WTC11 (cell line): ENCODE measurements at regions not wholly inside any gene's neighbourhood (a gene's known extent, or its start where the extent isn't known, plus 50 kb on each side); places are given as distances from the start of the nearest gene placed in this dataset.

Source experiments
- ATAC-seq: fragments of 200-7000 bp; cut with Tn5 transposase; 2 replicates; pipeline ENCODE4 v1.10.0; 2021; ENCODE audit warnings: mild to moderate bottlenecking, moderate library complexity
- CTCF ChIA-PET: fragments of 300-600 bp; sonication (Branson Sonifier 250); formaldehyde crosslinking; loops from one replicate; lab custom pipeline; 2021; ENCODE audit warnings: antibody characterized with exemption; lab: Charles Lee
- POLR2A ChIA-PET: fragments of 350-600 bp; sonication (Branson Sonifier 250); formaldehyde crosslinking; loops from one replicate; lab custom pipeline; 2021; ENCODE audit warnings: antibody characterized with exemption; lab: Charles Lee
- DNase-seq: peaks from one replicate; pipeline ENCODE4 v3.0.0; 2021; ENCODE audit warnings: low spot score
- H3K27ac Mint-ChIP-seq: 2 replicates; pipeline ENCODE4 v1.8.0; 2021; ENCODE audit warnings: mixed read lengths
- H3K27me3 Mint-ChIP-seq: 2 replicates; pipeline ENCODE4 v1.8.0; 2021; ENCODE audit warnings: low read depth, mild to moderate bottlenecking, moderate library complexity, mixed read lengths
- H3K36me3 Mint-ChIP-seq: 2 replicates; pipeline ENCODE4 v1.8.0; 2021; ENCODE audit warnings: mixed read lengths
- H3K4me1 Mint-ChIP-seq: 2 replicates; pipeline ENCODE4 v1.8.0; 2022; ENCODE audit warnings: mixed read lengths
- H3K4me3 Mint-ChIP-seq: 2 replicates; pipeline ENCODE4 v1.8.0; 2021; ENCODE audit warnings: mild to moderate bottlenecking, moderate library complexity, mixed read lengths
- H3K9me3 Mint-ChIP-seq: 2 replicates; pipeline ENCODE4 v1.8.0; 2021; ENCODE audit warnings: mixed read lengths
- CREB1 ChIP-seq: sonication (generic); formaldehyde crosslinking; IDR thresholded peaks from 2 replicates; pipeline ENCODE4 v1.8.0; 2023; ENCODE audit warnings: mild to moderate bottlenecking, missing genetic modification reagents
- FOXK1 ChIP-seq: sonication (generic); formaldehyde crosslinking; IDR thresholded peaks from 2 replicates; pipeline ENCODE4 v1.8.0; 2022; ENCODE audit warnings: mild to moderate bottlenecking, moderate library complexity, missing genetic modification reagents
- GTF2I ChIP-seq: fragments of 250-450 bp; sonication (Bioruptor Pico); conservative IDR thresholded peaks from 2 replicates; pipeline ENCODE4 v1.4.0; 2021; ENCODE audit warnings: mild to moderate bottlenecking
- JUN ChIP-seq: sonication (generic); formaldehyde crosslinking; IDR thresholded peaks from 2 replicates; pipeline ENCODE4 v1.8.0; 2023; ENCODE audit warnings: mild to moderate bottlenecking, missing genetic modification reagents
- NR2C2 ChIP-seq: sonication (generic); formaldehyde crosslinking; IDR thresholded peaks from 2 replicates; pipeline ENCODE4 v1.8.0; 2022; ENCODE audit warnings: mild to moderate bottlenecking, missing genetic modification reagents
- NR3C1 ChIP-seq: sonication (generic); formaldehyde crosslinking; conservative IDR thresholded peaks from 2 replicates; pipeline ENCODE4 v1.8.1; 2023; ENCODE audit warnings: low read depth, mild to moderate bottlenecking, missing genetic modification reagents
- OVOL2 ChIP-seq: fragments of 250-450 bp; sonication (Bioruptor Pico); IDR thresholded peaks from 2 replicates; pipeline ENCODE4 v1.9.0; 2021; ENCODE audit warnings: mild to moderate bottlenecking, borderline replicate concordance
- RORB ChIP-seq: fragments of 250-450 bp; sonication (Bioruptor Pico); IDR thresholded peaks from 2 replicates; pipeline ENCODE4 v1.9.0; 2021; ENCODE audit warnings: mild to moderate bottlenecking
- ZNF121 ChIP-seq: sonication (generic); formaldehyde crosslinking; IDR thresholded peaks from 2 replicates; pipeline ENCODE4 v1.8.0; 2023; ENCODE audit warnings: missing genetic modification reagents
- TF ChIP-seq, protein P1 (sequence below): fragments of 250-450 bp; sonication (Bioruptor Pico); IDR thresholded peaks from 2 replicates; pipeline ENCODE4 v2.1.2; 2022; ENCODE audit warnings: mild to moderate bottlenecking, moderate library complexity
- TF ChIP-seq, protein P2 (sequence below): sonication (generic); formaldehyde crosslinking; conservative IDR thresholded peaks from 2 replicates; pipeline ENCODE4 v1.8.1; 2023; ENCODE audit warnings: mild to moderate bottlenecking, low read depth, missing genetic modification reagents, moderate library complexity
- TF ChIP-seq, protein P3 (sequence below): sonication (generic); formaldehyde crosslinking; IDR thresholded peaks from 2 replicates; pipeline ENCODE4 v1.8.1; 2022; ENCODE audit warnings: mild to moderate bottlenecking, missing genetic modification reagents, moderate library complexity, borderline replicate concordance
- TF ChIP-seq, protein P4 (sequence below): fragments of 250-450 bp; sonication (Bioruptor Pico); conservative IDR thresholded peaks from 2 replicates; pipeline ENCODE4 v1.9.0; 2021; ENCODE audit warnings: mild to moderate bottlenecking
- TF ChIP-seq, protein P5 (sequence below): sonication (generic); formaldehyde crosslinking; IDR thresholded peaks from 2 replicates; pipeline ENCODE4 v1.8.1; 2022; ENCODE audit warnings: low read depth, missing genetic modification reagents, borderline replicate concordance
- TF ChIP-seq, protein P6 (sequence below): sonication (generic); formaldehyde crosslinking; IDR thresholded peaks from 2 replicates; pipeline ENCODE4 v1.8.1; 2022; ENCODE audit warnings: low read depth, mild to moderate bottlenecking, moderate library complexity, missing genetic modification reagents, borderline replicate concordance

DNA sequence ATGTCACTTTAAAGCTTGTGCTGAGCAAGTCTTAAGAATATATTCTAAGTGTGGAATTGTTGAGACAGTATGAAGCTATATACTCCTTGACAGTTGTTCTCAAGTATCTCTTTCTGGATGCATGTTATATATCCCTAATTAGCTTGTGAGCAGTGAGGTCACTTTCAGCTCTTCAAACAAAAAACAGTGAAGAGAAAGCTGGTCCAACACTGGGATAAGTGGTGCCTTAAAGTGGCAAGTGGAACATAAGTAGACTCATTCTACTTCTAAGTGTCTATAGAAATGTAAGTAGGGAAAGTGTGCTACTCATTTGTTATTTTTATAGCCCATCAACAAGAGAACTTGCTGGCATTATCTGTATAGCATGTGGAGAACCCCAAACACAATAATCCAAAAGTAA is 133.1 kb upstream of the BACH2 start:
- Mint-ChIP-seq H3K4me3 (no peak overlapping the region), H3K27ac (no peak overlapping the region), H3K27me3 (peaks cover 6% of the 10 kb centered on the region; the same call in 1 of the 2 replicates), H3K9me3 (peaks cover 57% of the 10 kb centered on the region), H3K36me3 (peaks cover 27% of the 10 kb centered on the region), H3K4me1 (peaks cover 16% of the 10 kb centered on the region)
- DNase-seq (no peak), ATAC-seq (no peak)
- TF ChIP-seq, protein P1, sequence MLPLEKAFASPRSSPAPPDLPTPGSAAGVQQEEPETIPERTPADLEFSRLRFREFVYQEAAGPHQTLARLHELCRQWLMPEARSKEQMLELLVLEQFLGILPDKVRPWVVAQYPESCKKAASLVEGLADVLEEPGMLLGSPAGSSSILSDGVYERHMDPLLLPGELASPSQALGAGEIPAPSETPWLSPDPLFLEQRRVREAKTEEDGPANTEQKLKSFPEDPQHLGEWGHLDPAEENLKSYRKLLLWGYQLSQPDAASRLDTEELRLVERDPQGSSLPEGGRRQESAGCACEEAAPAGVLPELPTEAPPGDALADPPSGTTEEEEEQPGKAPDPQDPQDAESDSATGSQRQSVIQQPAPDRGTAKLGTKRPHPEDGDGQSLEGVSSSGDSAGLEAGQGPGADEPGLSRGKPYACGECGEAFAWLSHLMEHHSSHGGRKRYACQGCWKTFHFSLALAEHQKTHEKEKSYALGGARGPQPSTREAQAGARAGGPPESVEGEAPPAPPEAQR (CRISPR knock-in tag), result no peak
- TF ChIP-seq OVOL2 (CRISPR knock-in tag), result no peak
- TF ChIP-seq, protein P2, sequence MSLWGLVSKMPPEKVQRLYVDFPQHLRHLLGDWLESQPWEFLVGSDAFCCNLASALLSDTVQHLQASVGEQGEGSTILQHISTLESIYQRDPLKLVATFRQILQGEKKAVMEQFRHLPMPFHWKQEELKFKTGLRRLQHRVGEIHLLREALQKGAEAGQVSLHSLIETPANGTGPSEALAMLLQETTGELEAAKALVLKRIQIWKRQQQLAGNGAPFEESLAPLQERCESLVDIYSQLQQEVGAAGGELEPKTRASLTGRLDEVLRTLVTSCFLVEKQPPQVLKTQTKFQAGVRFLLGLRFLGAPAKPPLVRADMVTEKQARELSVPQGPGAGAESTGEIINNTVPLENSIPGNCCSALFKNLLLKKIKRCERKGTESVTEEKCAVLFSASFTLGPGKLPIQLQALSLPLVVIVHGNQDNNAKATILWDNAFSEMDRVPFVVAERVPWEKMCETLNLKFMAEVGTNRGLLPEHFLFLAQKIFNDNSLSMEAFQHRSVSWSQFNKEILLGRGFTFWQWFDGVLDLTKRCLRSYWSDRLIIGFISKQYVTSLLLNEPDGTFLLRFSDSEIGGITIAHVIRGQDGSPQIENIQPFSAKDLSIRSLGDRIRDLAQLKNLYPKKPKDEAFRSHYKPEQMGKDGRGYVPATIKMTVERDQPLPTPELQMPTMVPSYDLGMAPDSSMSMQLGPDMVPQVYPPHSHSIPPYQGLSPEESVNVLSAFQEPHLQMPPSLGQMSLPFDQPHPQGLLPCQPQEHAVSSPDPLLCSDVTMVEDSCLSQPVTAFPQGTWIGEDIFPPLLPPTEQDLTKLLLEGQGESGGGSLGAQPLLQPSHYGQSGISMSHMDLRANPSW (CRISPR knock-in tag), result no peak
- TF ChIP-seq, protein P3, sequence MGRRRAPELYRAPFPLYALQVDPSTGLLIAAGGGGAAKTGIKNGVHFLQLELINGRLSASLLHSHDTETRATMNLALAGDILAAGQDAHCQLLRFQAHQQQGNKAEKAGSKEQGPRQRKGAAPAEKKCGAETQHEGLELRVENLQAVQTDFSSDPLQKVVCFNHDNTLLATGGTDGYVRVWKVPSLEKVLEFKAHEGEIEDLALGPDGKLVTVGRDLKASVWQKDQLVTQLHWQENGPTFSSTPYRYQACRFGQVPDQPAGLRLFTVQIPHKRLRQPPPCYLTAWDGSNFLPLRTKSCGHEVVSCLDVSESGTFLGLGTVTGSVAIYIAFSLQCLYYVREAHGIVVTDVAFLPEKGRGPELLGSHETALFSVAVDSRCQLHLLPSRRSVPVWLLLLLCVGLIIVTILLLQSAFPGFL (CRISPR knock-in tag), result no peak
- TF ChIP-seq, protein P4, sequence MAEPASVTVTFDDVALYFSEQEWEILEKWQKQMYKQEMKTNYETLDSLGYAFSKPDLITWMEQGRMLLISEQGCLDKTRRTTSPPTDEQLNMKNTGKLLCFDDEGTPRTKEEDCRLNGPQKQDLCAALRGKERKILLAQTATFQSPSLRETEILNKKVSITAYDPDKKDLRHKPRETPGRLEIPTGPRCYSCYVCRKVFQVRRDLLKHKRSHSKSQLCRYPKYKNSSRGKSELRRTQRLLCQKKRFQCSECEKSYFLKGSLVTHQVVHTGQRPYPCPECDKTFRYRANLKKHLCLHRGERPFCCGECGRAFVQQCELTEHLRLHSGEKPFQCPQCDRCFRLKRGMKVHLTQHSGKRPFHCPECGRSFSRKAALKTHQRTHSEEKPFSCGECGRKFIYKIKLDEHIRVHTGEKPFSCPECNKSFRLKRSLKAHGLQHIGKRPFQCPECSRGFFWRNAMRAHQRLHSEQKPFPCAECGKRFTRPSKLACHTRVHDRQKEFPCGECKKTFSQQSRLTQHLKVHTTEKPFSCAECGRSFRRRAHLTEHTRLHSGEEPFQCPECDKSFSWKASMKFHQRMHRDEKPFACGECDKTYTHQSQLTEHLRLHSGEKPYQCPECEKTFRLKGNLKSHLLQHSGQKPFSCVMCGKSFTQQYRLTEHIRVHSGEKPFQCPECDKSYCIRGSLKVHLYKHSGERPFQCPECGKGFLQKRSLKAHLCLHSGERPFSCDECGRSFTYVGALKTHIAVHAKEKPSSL, result no peak
- no peak for TF ChIP-seq FOXK1 (CRISPR knock-in tag)
- TF ChIP-seq NR3C1 (CRISPR knock-in tag), result no peak
- TF ChIP-seq JUN (CRISPR knock-in tag), result no peak
- TF ChIP-seq CREB1 (CRISPR knock-in tag), result no peak
- no peak for TF ChIP-seq GTF2I
- no peak for TF ChIP-seq NR2C2
- TF ChIP-seq RORB (CRISPR knock-in tag), result no peak
- TF ChIP-seq, protein P5, sequence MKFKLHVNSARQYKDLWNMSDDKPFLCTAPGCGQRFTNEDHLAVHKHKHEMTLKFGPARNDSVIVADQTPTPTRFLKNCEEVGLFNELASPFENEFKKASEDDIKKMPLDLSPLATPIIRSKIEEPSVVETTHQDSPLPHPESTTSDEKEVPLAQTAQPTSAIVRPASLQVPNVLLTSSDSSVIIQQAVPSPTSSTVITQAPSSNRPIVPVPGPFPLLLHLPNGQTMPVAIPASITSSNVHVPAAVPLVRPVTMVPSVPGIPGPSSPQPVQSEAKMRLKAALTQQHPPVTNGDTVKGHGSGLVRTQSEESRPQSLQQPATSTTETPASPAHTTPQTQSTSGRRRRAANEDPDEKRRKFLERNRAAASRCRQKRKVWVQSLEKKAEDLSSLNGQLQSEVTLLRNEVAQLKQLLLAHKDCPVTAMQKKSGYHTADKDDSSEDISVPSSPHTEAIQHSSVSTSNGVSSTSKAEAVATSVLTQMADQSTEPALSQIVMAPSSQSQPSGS (CRISPR knock-in tag), result no peak
- CTCF ChIA-PET, result interaction anchor here (0.6 kb wide), 1 partner anchor 531 kb away, joined by 5 read pairs; no protein-coding TSS in a partner anchor
- POLR2A ChIA-PET, result no interaction called here

DNA sequence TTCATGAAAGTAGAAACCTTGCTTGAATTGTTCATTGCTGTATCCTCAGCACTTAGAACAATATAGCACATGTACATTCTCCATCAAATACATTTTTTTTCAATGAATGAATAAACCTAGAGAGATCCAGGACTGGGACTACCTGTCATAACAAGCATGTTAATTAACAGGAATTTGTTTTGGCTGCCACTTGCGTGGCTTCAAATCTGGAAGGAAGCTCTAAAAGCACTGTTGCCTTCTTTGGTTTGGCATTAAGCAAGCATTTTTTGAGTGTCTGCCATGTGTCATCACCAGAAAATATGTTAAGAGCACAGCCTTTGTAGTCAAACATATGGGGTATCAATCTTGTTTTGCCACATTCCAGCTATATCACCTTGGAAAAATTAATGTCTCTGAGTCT is 131.9 kb upstream of the BACH2 start:
- H3K27ac Mint-ChIP-seq, result no peak overlapping the region
- no peak for ATAC-seq
- peaks cover 20% of the 10 kb centered on the region for H3K36me3 Mint-ChIP-seq
- H3K4me1 Mint-ChIP-seq, result peaks cover 6% of the 10 kb centered on the region
- no peak overlapping the region for H3K4me3 Mint-ChIP-seq
- no peak for DNase-seq
- peaks cover 47% of the 10 kb centered on the region for H3K9me3 Mint-ChIP-seq
- POLR2A ChIA-PET, result no interaction called here
- TF ChIP-seq, protein P6, sequence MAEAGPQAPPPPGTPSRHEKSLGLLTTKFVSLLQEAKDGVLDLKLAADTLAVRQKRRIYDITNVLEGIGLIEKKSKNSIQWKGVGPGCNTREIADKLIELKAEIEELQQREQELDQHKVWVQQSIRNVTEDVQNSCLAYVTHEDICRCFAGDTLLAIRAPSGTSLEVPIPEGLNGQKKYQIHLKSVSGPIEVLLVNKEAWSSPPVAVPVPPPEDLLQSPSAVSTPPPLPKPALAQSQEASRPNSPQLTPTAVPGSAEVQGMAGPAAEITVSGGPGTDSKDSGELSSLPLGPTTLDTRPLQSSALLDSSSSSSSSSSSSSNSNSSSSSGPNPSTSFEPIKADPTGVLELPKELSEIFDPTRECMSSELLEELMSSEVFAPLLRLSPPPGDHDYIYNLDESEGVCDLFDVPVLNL (CRISPR knock-in tag), result no peak
- no peak for TF ChIP-seq ZNF121
- H3K27me3 Mint-ChIP-seq, result peaks cover 3% of the 10 kb centered on the region; the same call in 1 of the 2 replicates
- CTCF ChIA-PET, result interaction anchor here (1.5 kb wide), 1 partner anchor 36 kb away, joined by 4 read pairs; no protein-coding TSS in a partner anchor
